Keratinocyte (primary cell): ENCODE measurements at regions not wholly inside any gene's neighbourhood (a gene's known extent, or its start where the extent isn't known, plus 50 kb on each side); places are given as distances from the start of the nearest gene placed in this dataset.

Experiments
- DNase-seq: peaks from one replicate; pipeline ENCODE4 v3.0.0-alpha.2; 2011; ENCODE audit warnings: low read depth, missing footprints, low spot score
- FAIRE-seq: peaks from 2 replicates; lab custom pipeline; 2011; peaks lifted over from hg19 to GRCh38; lab: Jason Lieb, UNC
- H2AFZ ChIP-seq: 2 replicates; pipeline ENCODE4 v1.6.0; 2012; ENCODE audit warnings: low read length, control low read depth, inconsistent platforms; ENCODE audit not compliant: control insufficient read depth
- H3K27ac ChIP-seq: 2 replicates; pipeline ENCODE4 v1.5.1; 2011; ENCODE audit warnings: low read length; ENCODE audit not compliant: control insufficient read depth, insufficient read depth
- H3K27me3 ChIP-seq: 3 replicates; pipeline ENCODE4 v1.6.0; 2011; ENCODE audit warnings: low read length; ENCODE audit not compliant: control insufficient read depth, insufficient read depth; ENCODE audit errors: extremely low read depth
- H3K36me3 ChIP-seq, 2 experiments: 2 replicates in 1 of 2; 3 replicates in 1 of 2; pipeline ENCODE4 v1.5.1; 2011; ENCODE audit warnings: low read length in 2 of 2, mild to moderate bottlenecking in 1 of 2; ENCODE audit not compliant: control insufficient read depth in 2 of 2, insufficient read depth in 2 of 2; ENCODE audit errors: extremely low read depth in 1 of 2
- H3K4me1 ChIP-seq: 3 replicates; pipeline ENCODE4 v1.5.1; 2011; ENCODE audit warnings: low read length; ENCODE audit not compliant: control insufficient read depth, insufficient read depth; ENCODE audit errors: extremely low read depth
- H3K4me2 ChIP-seq: 3 replicates; pipeline ENCODE4 v1.6.0; 2011; ENCODE audit warnings: low read depth, low read length; ENCODE audit not compliant: control insufficient read depth, insufficient read depth; ENCODE audit errors: extremely low read depth
- H3K4me3 ChIP-seq, 3 experiments: fragments of 200-600 bp in 1 of 3; sonication (generic) in 1 of 3; 2 replicates in 2 of 3; 3 replicates in 1 of 3; pipeline ENCODE4 v1.5.1; 2011 to 2016; ENCODE audit warnings: low read length in 3 of 3, mild to moderate bottlenecking in 3 of 3, control low read depth in 2 of 3, inconsistent platforms in 1 of 3, low read depth in 1 of 3, mixed read lengths in 1 of 3, mixed run types in 1 of 3, moderate library complexity in 1 of 3; ENCODE audit not compliant: control insufficient read depth in 2 of 3, insufficient read depth in 2 of 3; ENCODE audit errors: extremely low read depth in 1 of 3
- H3K79me2 ChIP-seq: 2 replicates; pipeline ENCODE4 v1.6.0; 2012; ENCODE audit warnings: low read length; ENCODE audit not compliant: control insufficient read depth, insufficient read depth
- H3K9ac ChIP-seq: 3 replicates; pipeline ENCODE4 v1.6.0; 2011; ENCODE audit warnings: low read length; ENCODE audit not compliant: control insufficient read depth, insufficient read depth; ENCODE audit errors: extremely low read depth
- H3K9me1 ChIP-seq: 3 replicates; pipeline ENCODE4 v1.6.0; 2011; ENCODE audit warnings: low read length; ENCODE audit not compliant: control insufficient read depth, insufficient read depth; ENCODE audit errors: extremely low read depth
- H3K9me3 ChIP-seq: 2 replicates; pipeline ENCODE4 v1.5.1; 2012; ENCODE audit warnings: low read depth, low read length; ENCODE audit not compliant: control insufficient read depth
- H4K20me1 ChIP-seq: 3 replicates; pipeline ENCODE4 v1.6.0; 2011; ENCODE audit warnings: low read length; ENCODE audit not compliant: control insufficient read depth, insufficient read depth; ENCODE audit errors: extremely low read depth
- CTCF ChIP-seq, 3 experiments: IDR thresholded peaks in 1 of 3; conservative IDR thresholded peaks in 1 of 3; optimal IDR thresholded peaks in 1 of 3; 2 replicates in 2 of 3; 3 replicates in 1 of 3; pipeline versions ENCODE3 to v1.5.1; 2011; ENCODE audit warnings: low read length in 3 of 3, mild to moderate bottlenecking in 3 of 3, moderate library complexity in 2 of 3, control low read depth in 1 of 3, inconsistent platforms in 1 of 3; ENCODE audit not compliant: insufficient read depth in 2 of 3; ENCODE audit errors: extremely low read depth in 1 of 3
- EZH2 ChIP-seq: IDR thresholded peaks from one replicate; pipeline ENCODE4 v1.6.1; 2012; ENCODE audit warnings: inconsistent platforms, mild to moderate bottlenecking, low read length, moderate library complexity
- dilution Hi-C: fragments of 300-500 bp; cut with MboI; formaldehyde crosslinking; loops from one replicate; pipeline ENCODE4 v1.7.0; 2020; ENCODE audit warnings: low sequenced_read_pairs; ENCODE audit not compliant: extremely low pct_ligation_motif_present

- DNase-seq (no peak), FAIRE-seq (no peak)
- Histone ChIP-seq H4K20me1 (no peaks in the 10 kb centered on the region), H3K4me3 (no peak overlapping the region), H3K9me1 (no peaks in the 10 kb centered on the region), H3K36me3 (no peaks in the 10 kb centered on the region), H3K4me2 (no peak overlapping the region), H2AFZ (no peak overlapping the region), H3K27me3 (peaks cover 28% of the 10 kb centered on the region), H3K27ac (no peak overlapping the region), H3K9me3 (peaks cover 3% of the 10 kb centered on the region), H3K4me1 (no peaks in the 10 kb centered on the region), H3K9ac (no peak overlapping the region), H3K79me2 (no peaks in the 10 kb centered on the region)
- TF ChIP-seq CTCF (optimal IDR thresholded peaks at IDR 0.05 in 1 of 3, IDR thresholded peaks at IDR 0.05 in 1 of 3, conservative IDR thresholded peaks at IDR 0.05 in 1 of 3; ENCODE audit: extremely low read depth in 1 of 3, insufficient read depth in 2 of 3, low read length in 3 of 3) (no peak), EZH2 (no peak)
- dilution Hi-C loops: no loop called here
These were observed 85.5 kb upstream of the GPC1 start for GRCh38 chr2:240350006-240350355.

DNA sequence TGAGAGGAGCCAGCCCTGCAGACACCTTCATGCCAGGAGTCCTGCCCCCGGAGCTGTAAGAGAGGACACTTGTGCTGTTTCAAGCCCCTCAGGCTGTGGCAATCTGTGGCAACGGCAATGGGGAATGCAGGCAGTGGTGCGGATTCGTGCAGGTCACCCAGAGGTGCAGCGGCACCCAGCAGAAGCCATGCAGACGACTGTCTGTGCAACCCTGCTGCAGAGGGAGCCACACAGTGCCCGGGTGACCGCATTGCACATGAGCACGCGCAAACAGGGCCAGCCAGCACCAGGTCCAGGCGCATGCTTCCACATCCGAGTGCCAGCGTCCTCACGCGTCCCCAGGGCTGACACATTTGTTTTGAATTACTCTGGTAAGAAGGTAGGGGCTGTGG is 84.8 kb upstream of the GPC1 start:
- Histone ChIP-seq H4K20me1 (no peaks in the 10 kb centered on the region), H3K27me3 (peaks cover 28% of the 10 kb centered on the region), H3K79me2 (no peaks in the 10 kb centered on the region), H3K4me2 (no peak overlapping the region), H2AFZ (no peak overlapping the region), H3K36me3 (no peaks in the 10 kb centered on the region), H3K9me3 (no peaks in the 10 kb centered on the region), H3K9ac (no peak overlapping the region), H3K4me1 (no peaks in the 10 kb centered on the region), H3K4me3 (no peak overlapping the region), H3K27ac (no peak overlapping the region), H3K9me1 (no peaks in the 10 kb centered on the region)
- dilution Hi-C loops: no loop called here
- DNase-seq: no peak
- FAIRE-seq: no peak
- TF ChIP-seq CTCF (optimal IDR thresholded peaks at IDR 0.05 in 1 of 3, IDR thresholded peaks at IDR 0.05 in 1 of 3, conservative IDR thresholded peaks at IDR 0.05 in 1 of 3; ENCODE audit: extremely low read depth in 1 of 3, insufficient read depth in 2 of 3, low read length in 3 of 3) (no peak), EZH2 (no peak)
